ENCODE measurements at regions not wholly inside any gene's neighbourhood (a gene's known extent, or its start where the extent isn't known, plus 50 kb on each side); places are given as distances from the start of the nearest gene placed in this dataset.

DNA sequence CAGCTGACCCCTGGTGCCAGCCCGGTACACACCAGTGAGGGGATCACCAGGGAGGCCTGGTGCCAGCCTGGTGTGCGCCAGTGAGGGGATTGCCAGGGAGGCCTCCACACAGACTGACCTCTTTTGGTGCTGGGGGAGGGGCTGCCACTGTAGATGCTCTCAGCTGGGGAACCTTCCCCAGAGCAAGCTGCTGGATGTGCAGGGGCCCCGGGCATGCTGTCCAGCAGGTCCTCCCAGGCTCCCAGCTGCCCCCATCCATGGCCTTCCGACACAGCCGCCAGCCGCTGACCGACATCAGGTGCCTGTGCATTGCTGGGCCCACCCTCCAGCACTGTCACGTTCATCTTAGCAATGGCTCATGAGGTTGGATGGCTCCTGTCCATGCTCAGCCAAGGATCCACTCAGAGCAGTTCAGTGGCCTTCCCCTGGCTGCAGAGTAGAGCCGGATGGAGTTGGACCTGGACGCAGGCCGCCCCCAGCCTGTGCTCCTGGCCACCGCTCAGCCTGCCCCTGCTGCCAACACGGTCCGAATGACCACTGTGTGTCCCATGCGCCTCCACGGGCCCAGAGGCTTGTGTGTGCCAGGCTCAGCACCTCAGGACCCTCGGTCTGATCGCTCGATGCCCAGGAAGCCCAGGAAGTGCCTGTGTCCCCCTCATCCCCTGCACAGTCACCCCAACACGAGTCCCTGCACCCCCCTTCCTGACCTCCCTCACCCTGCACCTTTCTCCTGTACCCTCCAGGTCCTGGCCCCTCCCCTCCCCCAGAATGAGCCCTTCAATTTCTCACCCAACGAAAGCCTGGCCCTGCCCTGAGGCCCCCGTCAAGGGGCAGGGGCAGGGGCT, 95.7 kb downstream of the YTHDF1 start:
- peaks cover 24% of the 10 kb centered on the region for H3K27me3 ChIP-seq (ENCODE audit: low read length)
- no peak overlapping the region for H2AFZ ChIP-seq (ENCODE audit: low read length)
- no peak overlapping the region for H3K27ac ChIP-seq (ENCODE audit: low read length)
- H3K4me3 ChIP-seq (ENCODE audit: low read length) = no peak overlapping the region
- ChIA-PET POLR2A (ENCODE audit: unreplicated experiment) (no interaction called here), CTCF (no interaction called here)
- ATAC-seq = no peak
- H3K4me1 ChIP-seq (ENCODE audit: insufficient read depth, low read length) = peaks cover 17% of the 10 kb centered on the region
- H3K36me3 ChIP-seq (ENCODE audit: low read depth, low read length) = no peaks in the 10 kb centered on the region
- no peaks in the 10 kb centered on the region for H3K9me3 ChIP-seq (ENCODE audit: low read length)
- no peak overlapping the region for H3K4me2 ChIP-seq (ENCODE audit: low read length)
- no peaks in the 10 kb centered on the region for H3F3A ChIP-seq (ENCODE audit: low read length, unreplicated experiment)
- BruUV-seq (replicated peaks) = no TSS peak
- H3K9me2 ChIP-seq (replicated peaks; ENCODE audit: low read length) = no peaks in the 10 kb centered on the region
- intact Hi-C loops (cut with micrococcal nuclease) = no loop called here
- peaks cover 4% of the 10 kb centered on the region; the same call in 1 of the 2 replicates for H4K20me1 ChIP-seq (ENCODE audit: low read length)
- H3K79me2 ChIP-seq (ENCODE audit: low read length) = no peaks in the 10 kb centered on the region
- H3K9ac ChIP-seq (ENCODE audit: low read length) = no peak overlapping the region
- no peak for TF ChIP-seq EZH2 (IDR thresholded peaks at IDR 0.05; ENCODE audit: low read length, unreplicated experiment)
- no peak for DNase-seq

- DNase-seq = no peak
- intact Hi-C loops (cut with micrococcal nuclease) = no loop called here
- ChIA-PET POLR2A (ENCODE audit: unreplicated experiment) (no interaction called here), CTCF (no interaction called here)
- ATAC-seq = no peak
- peaks cover 4% of the 10 kb centered on the region; the same call in 1 of the 2 replicates for H4K20me1 ChIP-seq (ENCODE audit: low read length)
- H3K9me3 ChIP-seq (ENCODE audit: low read length) = no peaks in the 10 kb centered on the region
- no peak overlapping the region for H3K4me3 ChIP-seq (ENCODE audit: low read length)
- no peak overlapping the region for H2AFZ ChIP-seq (ENCODE audit: low read length)
- peaks cover 24% of the 10 kb centered on the region for H3K27me3 ChIP-seq (ENCODE audit: low read length)
- BruUV-seq (replicated peaks) = no TSS peak
- H3K9ac ChIP-seq (ENCODE audit: low read length) = no peak overlapping the region
- no peaks in the 10 kb centered on the region for H3K79me2 ChIP-seq (ENCODE audit: low read length)
- H3K36me3 ChIP-seq (ENCODE audit: low read depth, low read length) = no peaks in the 10 kb centered on the region
- TF ChIP-seq, protein P1, sequence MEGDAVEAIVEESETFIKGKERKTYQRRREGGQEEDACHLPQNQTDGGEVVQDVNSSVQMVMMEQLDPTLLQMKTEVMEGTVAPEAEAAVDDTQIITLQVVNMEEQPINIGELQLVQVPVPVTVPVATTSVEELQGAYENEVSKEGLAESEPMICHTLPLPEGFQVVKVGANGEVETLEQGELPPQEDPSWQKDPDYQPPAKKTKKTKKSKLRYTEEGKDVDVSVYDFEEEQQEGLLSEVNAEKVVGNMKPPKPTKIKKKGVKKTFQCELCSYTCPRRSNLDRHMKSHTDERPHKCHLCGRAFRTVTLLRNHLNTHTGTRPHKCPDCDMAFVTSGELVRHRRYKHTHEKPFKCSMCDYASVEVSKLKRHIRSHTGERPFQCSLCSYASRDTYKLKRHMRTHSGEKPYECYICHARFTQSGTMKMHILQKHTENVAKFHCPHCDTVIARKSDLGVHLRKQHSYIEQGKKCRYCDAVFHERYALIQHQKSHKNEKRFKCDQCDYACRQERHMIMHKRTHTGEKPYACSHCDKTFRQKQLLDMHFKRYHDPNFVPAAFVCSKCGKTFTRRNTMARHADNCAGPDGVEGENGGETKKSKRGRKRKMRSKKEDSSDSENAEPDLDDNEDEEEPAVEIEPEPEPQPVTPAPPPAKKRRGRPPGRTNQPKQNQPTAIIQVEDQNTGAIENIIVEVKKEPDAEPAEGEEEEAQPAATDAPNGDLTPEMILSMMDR (conservative IDR thresholded peaks at IDR 0.05; ENCODE audit: low read depth, low read length) = no peak
- TF ChIP-seq EZH2phosphoT487 (IDR thresholded peaks at IDR 0.05; ENCODE audit: borderline replicate concordance, low read length) = no peak
- no peak for TF ChIP-seq EZH2 (IDR thresholded peaks at IDR 0.05; ENCODE audit: low read length, unreplicated experiment)
- H3K27ac ChIP-seq (ENCODE audit: low read length) = no peak overlapping the region
- H3F3A ChIP-seq (ENCODE audit: low read length, unreplicated experiment) = no peaks in the 10 kb centered on the region
- H3K4me2 ChIP-seq (ENCODE audit: low read length) = no peak overlapping the region
- H3K4me1 ChIP-seq (ENCODE audit: insufficient read depth, low read length) = peaks cover 18% of the 10 kb centered on the region
- H3K9me2 ChIP-seq (replicated peaks; ENCODE audit: low read length) = no peaks in the 10 kb centered on the region
Observed at GRCh38 chr20:63119121-63119962, 96.6 kb downstream of the YTHDF1 start.

GRCh38 chr20:63118303-63119120, 97.4 kb downstream of the YTHDF1 start:
- peaks cover 4% of the 10 kb centered on the region; the same call in 1 of the 2 replicates for H4K20me1 ChIP-seq (ENCODE audit: low read length)
- no peak overlapping the region for H2AFZ ChIP-seq (ENCODE audit: low read length)
- H3K9me3 ChIP-seq (ENCODE audit: low read length) = no peaks in the 10 kb centered on the region
- DNase-seq (no peak), ATAC-seq (no peak)
- H3K9me2 ChIP-seq (replicated peaks; ENCODE audit: low read length) = no peaks in the 10 kb centered on the region
- H3K9ac ChIP-seq (ENCODE audit: low read length) = no peak overlapping the region
- peaks cover 24% of the 10 kb centered on the region for H3K27me3 ChIP-seq (ENCODE audit: low read length)
- ChIA-PET POLR2A (ENCODE audit: unreplicated experiment) (no interaction called here), CTCF (no interaction called here)
- H3F3A ChIP-seq (ENCODE audit: low read length, unreplicated experiment) = no peaks in the 10 kb centered on the region
- intact Hi-C loops (cut with micrococcal nuclease) = no loop called here
- H3K27ac ChIP-seq (ENCODE audit: low read length) = no peak overlapping the region
- BruUV-seq (replicated peaks) = no TSS peak
- TF ChIP-seq EZH2phosphoT487 (IDR thresholded peaks at IDR 0.05; ENCODE audit: borderline replicate concordance, low read length) (no peak), EZH2 (IDR thresholded peaks at IDR 0.05; ENCODE audit: low read length, unreplicated experiment) (no peak)
- TF ChIP-seq, protein P1 (conservative IDR thresholded peaks at IDR 0.05; ENCODE audit: low read depth, low read length) = no peak
- H3K4me3 ChIP-seq (ENCODE audit: low read length) = no peak overlapping the region
- no peaks in the 10 kb centered on the region for H3K79me2 ChIP-seq (ENCODE audit: low read length)
- no peak overlapping the region for H3K4me2 ChIP-seq (ENCODE audit: low read length)
- H3K4me1 ChIP-seq (ENCODE audit: insufficient read depth, low read length) = peaks cover 15% of the 10 kb centered on the region
- no peaks in the 10 kb centered on the region for H3K36me3 ChIP-seq (ENCODE audit: low read depth, low read length)

All from PC-3 (cell line).